GM06990 (cell line): ENCODE measurements at regions not wholly inside any gene's neighbourhood (a gene's known extent, or its start where the extent isn't known, plus 50 kb on each side); places are given as distances from the start of the nearest gene placed in this dataset.
A peak's percentile ranks its signal among the peaks of the same experiment; 100 is the strongest.
"Not testable (repeated sequence)": the region's sequence is repeated elsewhere in the genome, so short reads cannot be mapped to it uniquely, and the experiment has no call there.

ENCODE experiments used
- DNase-seq: peaks from one replicate; pipeline ENCODE4 v3.0.0-alpha.2; 2011; ENCODE audit not compliant: insufficient read length; ENCODE audit errors: extremely low read depth
- H3K27me3 ChIP-seq: replicated peaks from 2 replicates; pipeline ENCODE4 v1.6.0; 2011; ENCODE audit warnings: low read length; ENCODE audit not compliant: control insufficient read depth, insufficient read depth
- H3K36me3 ChIP-seq: 2 replicates; pipeline ENCODE4 v1.5.1; 2011; ENCODE audit warnings: low read length; ENCODE audit not compliant: control insufficient read depth, insufficient read depth
- H3K4me3 ChIP-seq: replicated peaks from 2 replicates; pipeline ENCODE4 v1.5.1; 2011; ENCODE audit warnings: low read depth, mild to moderate bottlenecking, control low read depth, low read length
- TF ChIP-seq, protein P1 (sequence below): IDR thresholded peaks from 2 replicates; pipeline ENCODE4 v1.5.1; 2011; ENCODE audit warnings: low read length, control low read depth, mild to moderate bottlenecking, inconsistent platforms; ENCODE audit not compliant: insufficient read depth, poor library complexity, severe bottlenecking

- H3K36me3 ChIP-seq, result no peaks in the 10 kb centered on the region
- no peak overlapping the region for H3K4me3 ChIP-seq
- H3K27me3 ChIP-seq, result no peaks in the 10 kb centered on the region
- TF ChIP-seq, protein P1, sequence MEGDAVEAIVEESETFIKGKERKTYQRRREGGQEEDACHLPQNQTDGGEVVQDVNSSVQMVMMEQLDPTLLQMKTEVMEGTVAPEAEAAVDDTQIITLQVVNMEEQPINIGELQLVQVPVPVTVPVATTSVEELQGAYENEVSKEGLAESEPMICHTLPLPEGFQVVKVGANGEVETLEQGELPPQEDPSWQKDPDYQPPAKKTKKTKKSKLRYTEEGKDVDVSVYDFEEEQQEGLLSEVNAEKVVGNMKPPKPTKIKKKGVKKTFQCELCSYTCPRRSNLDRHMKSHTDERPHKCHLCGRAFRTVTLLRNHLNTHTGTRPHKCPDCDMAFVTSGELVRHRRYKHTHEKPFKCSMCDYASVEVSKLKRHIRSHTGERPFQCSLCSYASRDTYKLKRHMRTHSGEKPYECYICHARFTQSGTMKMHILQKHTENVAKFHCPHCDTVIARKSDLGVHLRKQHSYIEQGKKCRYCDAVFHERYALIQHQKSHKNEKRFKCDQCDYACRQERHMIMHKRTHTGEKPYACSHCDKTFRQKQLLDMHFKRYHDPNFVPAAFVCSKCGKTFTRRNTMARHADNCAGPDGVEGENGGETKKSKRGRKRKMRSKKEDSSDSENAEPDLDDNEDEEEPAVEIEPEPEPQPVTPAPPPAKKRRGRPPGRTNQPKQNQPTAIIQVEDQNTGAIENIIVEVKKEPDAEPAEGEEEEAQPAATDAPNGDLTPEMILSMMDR, result peak; percentile 35
- no peak for DNase-seq
Measured at GRCh38 chr5:79924936-79925893, 65.8 kb downstream of the MTX3 start.

DNA sequence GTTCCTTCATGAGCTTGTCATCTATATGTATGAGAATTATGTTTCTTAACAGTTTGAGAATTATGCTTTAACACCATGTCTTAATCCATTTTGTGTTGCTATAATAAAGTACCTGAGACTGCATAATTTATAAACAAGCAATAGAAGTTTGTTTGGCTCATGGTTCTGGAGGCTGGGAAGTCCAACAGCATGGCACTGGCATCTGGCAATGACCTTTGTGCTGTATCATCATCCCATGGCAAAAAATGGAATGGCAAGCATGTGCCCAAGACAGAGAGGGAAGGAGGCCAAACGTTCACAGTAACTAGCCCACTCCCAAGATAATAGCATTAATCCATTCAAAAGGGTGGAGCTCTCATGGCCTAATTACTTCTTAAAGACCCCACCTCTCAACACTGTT, 67.6 kb downstream of the MTX3 start:
- no peak for DNase-seq
- Histone ChIP-seq H3K36me3 (no peaks in the 10 kb centered on the region), H3K4me3 (no peak overlapping the region), H3K27me3 (no peaks in the 10 kb centered on the region)
- TF ChIP-seq, protein P1, result no peak

GRCh38 chr5:79922626-79923025, 68.4 kb downstream of the MTX3 start:
- Histone ChIP-seq H3K4me3 (no peak overlapping the region), H3K36me3 (no peaks in the 10 kb centered on the region), H3K27me3 (no peaks in the 10 kb centered on the region)
- TF ChIP-seq, protein P1, result no peak
- no peak for DNase-seq

DNA sequence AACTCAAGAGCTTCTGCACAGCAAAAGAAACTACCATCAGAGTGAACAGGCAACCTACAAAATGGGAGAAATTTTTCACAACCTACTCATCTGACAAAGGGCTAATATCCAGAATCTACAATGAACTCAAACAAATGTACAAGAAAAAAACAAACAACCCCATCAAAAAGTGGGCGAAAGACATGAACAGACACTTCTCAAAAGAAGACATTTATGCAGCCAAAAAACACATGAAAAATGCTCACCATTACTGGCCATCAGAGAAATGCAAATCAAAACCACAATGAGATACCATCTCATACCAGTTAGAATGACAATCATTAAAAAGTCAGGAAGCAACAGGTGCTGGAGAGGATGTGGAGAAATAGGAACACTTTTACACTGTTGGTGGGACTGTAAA, 83.6 kb downstream of the MTX3 start:
- not testable (repeated sequence) for DNase-seq, H3K27me3 ChIP-seq, H3K4me3 ChIP-seq, H3K36me3 ChIP-seq

DNA sequence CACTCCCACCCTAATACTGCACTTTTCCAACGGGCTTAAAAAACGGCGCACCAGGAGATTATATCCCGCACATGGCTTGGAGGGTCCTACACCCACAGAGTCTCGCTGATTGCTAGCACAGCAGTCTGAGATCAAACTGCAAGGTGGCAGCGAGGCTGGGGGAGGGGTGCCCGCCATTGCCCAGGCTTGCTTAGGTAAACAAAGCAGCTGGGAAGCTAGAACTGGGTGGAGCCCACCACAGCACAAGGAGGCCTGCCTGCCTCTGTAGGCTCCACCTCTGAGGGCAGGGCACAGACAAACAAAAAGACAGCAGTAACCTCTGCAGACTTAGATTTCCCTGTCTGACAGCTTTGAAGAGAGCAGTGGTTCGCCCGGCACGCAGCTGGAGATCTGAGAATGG, 88.5 kb downstream of the MTX3 start:
- DNase-seq, H3K36me3 ChIP-seq, H3K4me3 ChIP-seq, H3K27me3 ChIP-seq: not testable (repeated sequence)

GRCh38 chr5:79901631-79902030, 89.4 kb downstream of the MTX3 start:
- no peak for DNase-seq
- Histone ChIP-seq H3K4me3 (no peak overlapping the region), H3K27me3 (no peaks in the 10 kb centered on the region), H3K36me3 (no peaks in the 10 kb centered on the region)
- TF ChIP-seq, protein P1, result no peak

GRCh38 chr5:79898611-79899010, 92.5 kb downstream of the MTX3 start:
- TF ChIP-seq, protein P1, result no peak
- DNase-seq, result no peak
- no peak overlapping the region for H3K4me3 ChIP-seq
- no peaks in the 10 kb centered on the region; the same call in 1 of the 2 replicates for H3K27me3 ChIP-seq
- no peaks in the 10 kb centered on the region for H3K36me3 ChIP-seq
